Vagina (tissue), 2 donors: ENCODE measurements at regions not wholly inside any gene's neighbourhood (a gene's known extent, or its start where the extent isn't known, plus 50 kb on each side); places are given as distances from the start of the nearest gene placed in this dataset.

Source experiments
- POLR2AphosphoS5 ChIP-seq, 2 donors: sonication (generic); formaldehyde crosslinking; IDR thresholded peaks; one replicate each; pipeline ENCODE4 v1.9.0; 2017; ENCODE audit warnings: antibody characterized with exemption in 2 of 2, mild to moderate bottlenecking in 2 of 2, low read depth in 1 of 2; ENCODE audit not compliant: insufficient read depth in 1 of 2
- TF ChIP-seq, protein P1 (sequence below), 3 experiments: fragments of 450-650 bp in 2 of 3; fragments of 200-600 bp in 1 of 3; sonication (generic) in 1 of 3; IDR thresholded peaks; one replicate each; pipeline ENCODE4 v1.5.1; 2017 to 2019; ENCODE audit warnings: antibody characterized with exemption in 3 of 3, mild to moderate bottlenecking in 2 of 3, moderate library complexity in 2 of 3

DNA sequence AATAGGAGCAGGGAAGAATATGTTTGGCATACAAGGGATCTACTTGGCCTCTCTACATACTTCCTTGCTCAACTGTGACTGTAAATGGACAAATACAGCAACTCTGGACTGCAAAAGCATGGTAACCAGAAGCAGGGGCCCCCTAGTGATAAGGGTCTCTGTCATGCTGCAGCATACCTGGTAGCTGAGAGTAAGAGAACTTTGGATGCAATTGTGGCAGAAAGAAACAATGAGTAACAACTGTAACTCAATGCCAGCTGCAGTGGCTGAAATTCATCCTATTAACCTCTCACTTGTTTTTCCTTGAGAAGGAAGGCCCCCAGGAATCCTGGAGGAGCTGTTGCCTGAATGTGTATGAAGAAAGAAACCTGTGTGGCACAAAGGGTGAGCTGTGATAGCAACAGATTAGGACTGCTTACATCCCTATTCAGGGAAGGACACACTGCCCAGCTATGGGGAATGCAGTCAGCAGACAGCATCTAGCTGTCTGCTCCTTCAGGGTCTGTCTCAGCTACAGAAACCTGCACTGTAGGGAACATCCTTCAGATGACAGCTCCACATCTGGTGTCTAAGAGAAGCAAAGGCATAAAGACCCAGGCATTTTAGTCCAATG is 468.1 kb upstream of the ACTBL2 start:
- TF ChIP-seq, protein P1, sequence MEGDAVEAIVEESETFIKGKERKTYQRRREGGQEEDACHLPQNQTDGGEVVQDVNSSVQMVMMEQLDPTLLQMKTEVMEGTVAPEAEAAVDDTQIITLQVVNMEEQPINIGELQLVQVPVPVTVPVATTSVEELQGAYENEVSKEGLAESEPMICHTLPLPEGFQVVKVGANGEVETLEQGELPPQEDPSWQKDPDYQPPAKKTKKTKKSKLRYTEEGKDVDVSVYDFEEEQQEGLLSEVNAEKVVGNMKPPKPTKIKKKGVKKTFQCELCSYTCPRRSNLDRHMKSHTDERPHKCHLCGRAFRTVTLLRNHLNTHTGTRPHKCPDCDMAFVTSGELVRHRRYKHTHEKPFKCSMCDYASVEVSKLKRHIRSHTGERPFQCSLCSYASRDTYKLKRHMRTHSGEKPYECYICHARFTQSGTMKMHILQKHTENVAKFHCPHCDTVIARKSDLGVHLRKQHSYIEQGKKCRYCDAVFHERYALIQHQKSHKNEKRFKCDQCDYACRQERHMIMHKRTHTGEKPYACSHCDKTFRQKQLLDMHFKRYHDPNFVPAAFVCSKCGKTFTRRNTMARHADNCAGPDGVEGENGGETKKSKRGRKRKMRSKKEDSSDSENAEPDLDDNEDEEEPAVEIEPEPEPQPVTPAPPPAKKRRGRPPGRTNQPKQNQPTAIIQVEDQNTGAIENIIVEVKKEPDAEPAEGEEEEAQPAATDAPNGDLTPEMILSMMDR (IDR thresholded peaks at IDR 0.05): no peak
- TF ChIP-seq POLR2AphosphoS5 (IDR thresholded peaks at IDR 0.05; ENCODE audit: insufficient read depth in 1 of 2, low read depth in 1 of 2): no peak
